HL-60 (cell line): ENCODE measurements at regions not wholly inside any gene's neighbourhood (a gene's known extent, or its start where the extent isn't known, plus 50 kb on each side); places are given as distances from the start of the nearest gene placed in this dataset.

Experiments
- DNase-seq, 2 experiments: peaks; one replicate each; pipeline ENCODE4 v3.0.0-alpha.2; 2010 to 2020; ENCODE audit warnings: low read depth in 1 of 2, low spot score in 1 of 2
- H3K27ac ChIP-seq: fragments of 250-450 bp; sonication (Bioruptor Pico); replicated peaks from 2 replicates; pipeline ENCODE4 v1.5.1; 2020; ENCODE audit warnings: mild to moderate bottlenecking, moderate library complexity
- H3K27me3 ChIP-seq: fragments of 250-450 bp; sonication (Bioruptor Pico); 2 replicates; pipeline ENCODE4 v1.5.1; 2021; ENCODE audit warnings: mild to moderate bottlenecking, moderate library complexity; ENCODE audit not compliant: insufficient read depth, poor library complexity, severe bottlenecking
- H3K4me3 ChIP-seq: replicated peaks from 2 replicates; pipeline ENCODE4 v1.5.1; 2011; ENCODE audit warnings: mild to moderate bottlenecking, control low read depth, low read length; ENCODE audit not compliant: insufficient read depth
- CTCF ChIP-seq: IDR thresholded peaks from one replicate; pipeline ENCODE4 v1.5.1; 2011; ENCODE audit warnings: low read length, control low read depth, inconsistent platforms; ENCODE audit not compliant: insufficient read depth
- GABPA ChIP-seq: IDR thresholded peaks from 2 replicates; pipeline ENCODE4 v1.6.1; 2012; ENCODE audit warnings: low read depth
- POLR2AphosphoS5 ChIP-seq: IDR thresholded peaks from 2 replicates; pipeline ENCODE4 v1.6.1; 2012; ENCODE audit warnings: low read depth
- REST ChIP-seq: IDR thresholded peaks from 2 replicates; pipeline ENCODE4 v1.6.1; 2012; ENCODE audit warnings: low read depth; ENCODE audit not compliant: insufficient replicate concordance
- SPI1 ChIP-seq: IDR thresholded peaks from 2 replicates; pipeline ENCODE4 v1.6.1; 2012; ENCODE audit warnings: low read depth, mild to moderate bottlenecking, borderline replicate concordance

GRCh38 chr6:105981002-105981887 is 104.9 kb upstream of the PRDM1 start:
- no peak for DNase-seq
- Histone ChIP-seq H3K27ac (no peak overlapping the region), H3K27me3 (no peaks in the 10 kb centered on the region), H3K4me3 (no peak overlapping the region)
- TF ChIP-seq GABPA (no peak), SPI1 (no peak), CTCF (no peak), POLR2AphosphoS5 (no peak), REST (no peak)

- Histone ChIP-seq H3K27ac (no peak overlapping the region), H3K4me3 (no peak overlapping the region), H3K27me3 (no peaks in the 10 kb centered on the region)
- no peak for DNase-seq
- no peak for TF ChIP-seq SPI1
- TF ChIP-seq GABPA = no peak
- no peak for TF ChIP-seq REST
- TF ChIP-seq POLR2AphosphoS5 = no peak
- TF ChIP-seq CTCF = no peak
These were observed 107.2 kb upstream of the PRDM1 start for GRCh38 chr6:105978974-105979373.

GRCh38 chr6:105977934-105978504 is 108.1 kb upstream of the PRDM1 start:
- TF ChIP-seq REST (no peak), SPI1 (no peak), POLR2AphosphoS5 (no peak), GABPA (no peak), CTCF (no peak)
- no peak for DNase-seq
- H3K27ac ChIP-seq = no peak overlapping the region
- no peaks in the 10 kb centered on the region for H3K27me3 ChIP-seq
- H3K4me3 ChIP-seq = no peak overlapping the region
